Fibroblast of lung (primary cell): ENCODE measurements at regions not wholly inside any gene's neighbourhood (a gene's known extent, or its start where the extent isn't known, plus 50 kb on each side); places are given as distances from the start of the nearest gene placed in this dataset.

ENCODE experiments used
- DNase-seq, 2 donors: peaks; one replicate each; pipeline versions ENCODE4 v3.0.0 to v3.0.0-alpha.2; 2010; ENCODE audit warnings: low read depth in 2 of 2
- H2AFZ ChIP-seq: 2 replicates; pipeline ENCODE4 v1.5.1; 2012; ENCODE audit warnings: low read length, control low read depth, inconsistent platforms
- H3K27ac ChIP-seq: 2 replicates; pipeline ENCODE4 v1.5.1; 2011; ENCODE audit warnings: low read length, control low read depth; ENCODE audit not compliant: insufficient read depth
- H3K27me3 ChIP-seq: 2 replicates; pipeline ENCODE4 v1.5.1; 2011; ENCODE audit warnings: mild to moderate bottlenecking, low read length; ENCODE audit not compliant: control insufficient read depth, insufficient read depth
- H3K36me3 ChIP-seq: 2 replicates; pipeline ENCODE4 v1.5.1; 2011; ENCODE audit warnings: low read length; ENCODE audit not compliant: control insufficient read depth, insufficient read depth
- H3K4me1 ChIP-seq: 2 replicates; pipeline ENCODE4 v1.5.1; 2011; ENCODE audit warnings: low read length; ENCODE audit not compliant: control insufficient read depth, insufficient read depth; ENCODE audit errors: extremely low read depth
- H3K4me2 ChIP-seq: 2 replicates; pipeline ENCODE4 v1.5.1; 2011; ENCODE audit warnings: low read length, control low read depth; ENCODE audit not compliant: insufficient read depth; ENCODE audit errors: extremely low read depth
- H3K4me3 ChIP-seq, 4 experiments: fragments of 200-600 bp in 1 of 4; sonication (generic) in 1 of 4; replicated peaks in 1 of 4; 2 replicates each; pipeline ENCODE4 v1.5.1; 2011 to 2016; ENCODE audit warnings: low read length in 4 of 4, low read depth in 3 of 4, mild to moderate bottlenecking in 3 of 4, control low read depth in 2 of 4, inconsistent platforms in 1 of 4, mixed read lengths in 1 of 4; ENCODE audit not compliant: insufficient read depth in 1 of 4; ENCODE audit errors: control extremely low read depth in 1 of 4
- H3K79me2 ChIP-seq: 2 replicates; pipeline ENCODE4 v1.5.1; 2012; ENCODE audit warnings: mild to moderate bottlenecking, low read length, inconsistent platforms; ENCODE audit not compliant: control insufficient read depth, insufficient read depth
- H3K9ac ChIP-seq: 2 replicates; pipeline ENCODE4 v1.5.1; 2011; ENCODE audit warnings: mild to moderate bottlenecking, low read length, control low read depth; ENCODE audit not compliant: insufficient read depth
- H3K9me3 ChIP-seq: 2 replicates; pipeline ENCODE4 v1.5.1; 2012; ENCODE audit warnings: low read depth, low read length; ENCODE audit not compliant: control insufficient read depth, insufficient read depth
- H4K20me1 ChIP-seq: 2 replicates; pipeline ENCODE4 v1.5.1; 2011; ENCODE audit warnings: low read length; ENCODE audit not compliant: control insufficient read depth, insufficient read depth; ENCODE audit errors: extremely low read depth
- EZH2 ChIP-seq: IDR thresholded peaks from 2 replicates; pipeline ENCODE4 v1.5.1; 2012; ENCODE audit warnings: low read length, control low read depth, mild to moderate bottlenecking; ENCODE audit errors: missing control alignments
- TF ChIP-seq, protein P1 (sequence below), 2 donors: IDR thresholded peaks in 1 of 2; conservative IDR thresholded peaks in 1 of 2; 1 replicate in 1 of 2; 2 replicates in 1 of 2; pipeline ENCODE4 v1.5.1; 2011 to 2012; ENCODE audit warnings: low read length in 2 of 2, control low read depth in 1 of 2, inconsistent platforms in 1 of 2, low read depth in 1 of 2, mild to moderate bottlenecking in 1 of 2

DNA sequence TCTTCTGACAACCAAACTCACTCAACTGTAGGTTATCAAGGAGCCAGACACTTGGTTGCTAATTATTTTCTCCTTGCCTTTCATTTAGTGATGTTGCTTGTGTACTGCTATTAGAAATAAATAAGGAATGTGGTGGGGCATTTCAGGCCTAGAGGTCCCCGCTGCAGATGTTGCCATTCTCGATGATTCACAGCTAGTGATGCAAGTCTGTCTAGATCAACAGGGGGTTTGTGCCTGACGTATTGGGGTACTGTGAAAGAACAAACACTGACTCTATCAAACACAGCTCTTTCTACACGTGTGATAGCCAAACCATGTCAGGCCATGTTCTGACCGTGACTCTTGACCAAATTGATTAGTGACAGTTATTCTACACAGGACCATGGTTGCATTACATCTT is 144.7 kb downstream of the OSTF1 start:
- no peak for DNase-seq
- Histone ChIP-seq H3K4me2 (no peak overlapping the region), H3K4me1 (no peaks in the 10 kb centered on the region), H3K79me2 (no peaks in the 10 kb centered on the region), H2AFZ (no peak overlapping the region), H3K27ac (no peak overlapping the region), H3K4me3 (no peak overlapping the region), H3K27me3 (no peaks in the 10 kb centered on the region), H4K20me1 (no peaks in the 10 kb centered on the region), H3K9me3 (no peaks in the 10 kb centered on the region), H3K36me3 (no peaks in the 10 kb centered on the region), H3K9ac (no peak overlapping the region)
- TF ChIP-seq EZH2, result no peak
- TF ChIP-seq, protein P1, sequence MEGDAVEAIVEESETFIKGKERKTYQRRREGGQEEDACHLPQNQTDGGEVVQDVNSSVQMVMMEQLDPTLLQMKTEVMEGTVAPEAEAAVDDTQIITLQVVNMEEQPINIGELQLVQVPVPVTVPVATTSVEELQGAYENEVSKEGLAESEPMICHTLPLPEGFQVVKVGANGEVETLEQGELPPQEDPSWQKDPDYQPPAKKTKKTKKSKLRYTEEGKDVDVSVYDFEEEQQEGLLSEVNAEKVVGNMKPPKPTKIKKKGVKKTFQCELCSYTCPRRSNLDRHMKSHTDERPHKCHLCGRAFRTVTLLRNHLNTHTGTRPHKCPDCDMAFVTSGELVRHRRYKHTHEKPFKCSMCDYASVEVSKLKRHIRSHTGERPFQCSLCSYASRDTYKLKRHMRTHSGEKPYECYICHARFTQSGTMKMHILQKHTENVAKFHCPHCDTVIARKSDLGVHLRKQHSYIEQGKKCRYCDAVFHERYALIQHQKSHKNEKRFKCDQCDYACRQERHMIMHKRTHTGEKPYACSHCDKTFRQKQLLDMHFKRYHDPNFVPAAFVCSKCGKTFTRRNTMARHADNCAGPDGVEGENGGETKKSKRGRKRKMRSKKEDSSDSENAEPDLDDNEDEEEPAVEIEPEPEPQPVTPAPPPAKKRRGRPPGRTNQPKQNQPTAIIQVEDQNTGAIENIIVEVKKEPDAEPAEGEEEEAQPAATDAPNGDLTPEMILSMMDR (conservative IDR thresholded peaks at IDR 0.05 in 1 of 2, IDR thresholded peaks at IDR 0.05 in 1 of 2; ENCODE audit: low read depth in 1 of 2, low read length in 2 of 2), result no peak

DNA sequence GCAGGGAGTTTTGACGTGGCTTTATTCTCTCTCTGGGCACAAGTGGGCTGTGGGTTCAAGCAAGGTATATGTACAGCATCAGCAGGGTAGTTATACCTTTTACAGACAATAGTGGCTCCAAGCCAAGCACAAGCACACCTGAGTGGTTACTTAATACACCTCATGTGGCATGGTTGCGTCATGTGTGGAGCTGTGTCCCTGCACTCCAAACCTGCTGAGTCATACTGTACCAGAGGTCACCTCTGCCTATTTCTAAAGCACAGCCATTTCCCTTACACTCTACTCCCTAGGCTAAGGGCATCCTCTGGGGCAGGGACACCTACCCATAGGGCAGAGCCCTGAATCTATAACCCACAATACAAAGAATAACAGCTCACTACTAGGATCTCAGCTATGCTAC is 147.3 kb downstream of the OSTF1 start:
- Histone ChIP-seq H3K9me3 (no peaks in the 10 kb centered on the region), H3K4me3 (no peak overlapping the region), H3K27me3 (no peaks in the 10 kb centered on the region), H3K79me2 (no peaks in the 10 kb centered on the region), H3K4me1 (no peaks in the 10 kb centered on the region), H3K27ac (no peak overlapping the region), H3K36me3 (no peaks in the 10 kb centered on the region), H4K20me1 (no peaks in the 10 kb centered on the region), H3K9ac (no peak overlapping the region), H3K4me2 (no peak overlapping the region), H2AFZ (no peak overlapping the region)
- TF ChIP-seq EZH2, result no peak
- TF ChIP-seq, protein P1 (conservative IDR thresholded peaks at IDR 0.05 in 1 of 2, IDR thresholded peaks at IDR 0.05 in 1 of 2; ENCODE audit: low read depth in 1 of 2, low read length in 2 of 2), result no peak
- DNase-seq, result no peak

DNA sequence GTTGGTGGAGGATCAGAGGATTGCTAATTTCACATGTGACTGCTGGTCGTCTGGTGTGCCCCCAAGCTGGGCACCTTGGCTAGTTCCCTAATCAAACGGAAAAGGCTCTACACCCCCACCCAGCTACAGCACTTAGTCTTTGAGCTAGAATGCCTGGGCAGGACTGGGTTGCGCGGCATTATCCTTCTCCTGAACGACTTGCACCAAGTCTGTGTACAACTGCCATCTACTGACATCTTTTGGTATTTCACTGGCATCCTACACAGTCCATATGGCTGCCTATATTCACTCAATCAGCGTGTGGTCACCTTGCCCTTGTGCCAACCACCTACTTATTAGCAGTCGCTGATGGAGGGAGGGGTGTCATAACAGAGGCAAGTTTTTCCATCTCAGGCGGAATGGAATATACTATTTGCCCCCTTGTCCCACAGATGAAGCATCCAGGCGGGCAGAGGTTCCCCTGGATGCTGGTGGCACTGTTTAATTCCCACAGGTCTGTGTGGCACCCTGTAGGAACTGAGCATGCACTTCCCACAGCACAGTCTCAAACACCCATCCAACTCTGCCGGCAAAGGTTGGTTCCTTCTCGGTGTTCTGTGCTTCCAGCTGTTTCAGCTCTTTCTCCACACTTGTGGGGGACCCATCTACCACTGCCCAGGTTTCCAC is 150.1 kb downstream of the OSTF1 start:
- Histone ChIP-seq H3K27me3 (no peaks in the 10 kb centered on the region), H3K36me3 (no peaks in the 10 kb centered on the region), H3K79me2 (no peaks in the 10 kb centered on the region), H3K9me3 (no peaks in the 10 kb centered on the region), H2AFZ (no peak overlapping the region), H3K9ac (no peak overlapping the region), H3K4me3 (no peak overlapping the region), H3K27ac (no peak overlapping the region), H3K4me1 (no peaks in the 10 kb centered on the region), H4K20me1 (no peaks in the 10 kb centered on the region), H3K4me2 (no peak overlapping the region)
- TF ChIP-seq EZH2, result no peak
- TF ChIP-seq, protein P1 (conservative IDR thresholded peaks at IDR 0.05 in 1 of 2, IDR thresholded peaks at IDR 0.05 in 1 of 2; ENCODE audit: low read depth in 1 of 2, low read length in 2 of 2), result peak; percentile 54 to 65
- DNase-seq, result peak; percentile 25 to 67
